C4-2B (cell line): ENCODE measurements at regions not wholly inside any gene's neighbourhood (a gene's known extent, or its start where the extent isn't known, plus 50 kb on each side); places are given as distances from the start of the nearest gene placed in this dataset.

Experiments used
- ZFX ChIP-seq: fragments of 450-650 bp; IDR thresholded peaks from 2 replicates; pipeline ENCODE4 v1.6.1; 2017
- TF ChIP-seq, protein P1 (sequence below): fragments of 450-650 bp; conservative IDR thresholded peaks from 2 replicates; pipeline ENCODE4 v1.5.1; 2017; ENCODE audit warnings: mild to moderate bottlenecking

DNA sequence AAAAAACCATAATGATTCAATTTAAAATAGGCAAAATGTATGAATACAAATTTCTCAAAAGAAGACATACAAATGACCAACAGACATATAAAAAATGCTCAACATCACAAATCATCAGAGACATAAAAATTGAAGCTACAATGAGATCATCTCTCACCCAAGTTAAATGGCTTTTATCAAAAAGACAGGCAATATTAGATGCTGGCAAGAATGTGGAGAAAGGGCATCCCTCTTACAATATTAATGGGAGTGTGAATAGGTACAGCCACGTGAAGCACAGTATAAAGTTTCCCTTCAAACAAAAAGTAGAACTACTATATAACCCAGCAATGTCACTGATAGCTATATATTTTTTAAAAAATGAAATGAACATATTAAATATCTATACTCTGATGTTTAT is 1481.7 kb downstream of the AMY1C start:
- TF ChIP-seq, protein P1, sequence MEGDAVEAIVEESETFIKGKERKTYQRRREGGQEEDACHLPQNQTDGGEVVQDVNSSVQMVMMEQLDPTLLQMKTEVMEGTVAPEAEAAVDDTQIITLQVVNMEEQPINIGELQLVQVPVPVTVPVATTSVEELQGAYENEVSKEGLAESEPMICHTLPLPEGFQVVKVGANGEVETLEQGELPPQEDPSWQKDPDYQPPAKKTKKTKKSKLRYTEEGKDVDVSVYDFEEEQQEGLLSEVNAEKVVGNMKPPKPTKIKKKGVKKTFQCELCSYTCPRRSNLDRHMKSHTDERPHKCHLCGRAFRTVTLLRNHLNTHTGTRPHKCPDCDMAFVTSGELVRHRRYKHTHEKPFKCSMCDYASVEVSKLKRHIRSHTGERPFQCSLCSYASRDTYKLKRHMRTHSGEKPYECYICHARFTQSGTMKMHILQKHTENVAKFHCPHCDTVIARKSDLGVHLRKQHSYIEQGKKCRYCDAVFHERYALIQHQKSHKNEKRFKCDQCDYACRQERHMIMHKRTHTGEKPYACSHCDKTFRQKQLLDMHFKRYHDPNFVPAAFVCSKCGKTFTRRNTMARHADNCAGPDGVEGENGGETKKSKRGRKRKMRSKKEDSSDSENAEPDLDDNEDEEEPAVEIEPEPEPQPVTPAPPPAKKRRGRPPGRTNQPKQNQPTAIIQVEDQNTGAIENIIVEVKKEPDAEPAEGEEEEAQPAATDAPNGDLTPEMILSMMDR, result no peak
- no peak for TF ChIP-seq ZFX
